H9 (cell line): ENCODE measurements at regions not wholly inside any gene's neighbourhood (a gene's known extent, or its start where the extent isn't known, plus 50 kb on each side); places are given as distances from the start of the nearest gene placed in this dataset.

ENCODE experiments used
- DNase-seq: peaks from one replicate; pipeline ENCODE4 v3.0.0-alpha.2; 2017
- H2AFZ ChIP-seq: one replicate; pipeline ENCODE4 v1.6.1; 2013; ENCODE audit warnings: mild to moderate bottlenecking, low read length, control low read depth, moderate library complexity
- H2AK5ac ChIP-seq: 2 replicates; pipeline ENCODE4 v1.6.1; 2013; ENCODE audit warnings: low read length, control low read depth, mixed read lengths; ENCODE audit not compliant: insufficient read length
- H2BK120ac ChIP-seq: one replicate; pipeline ENCODE4 v1.6.1; 2013; ENCODE audit warnings: low read depth, mild to moderate bottlenecking, low read length, control low read depth, inconsistent platforms; ENCODE audit not compliant: poor library complexity, severe bottlenecking
- H2BK12ac ChIP-seq: 2 replicates; pipeline ENCODE4 v1.6.1; 2013; ENCODE audit warnings: low read length, control low read depth, mixed read lengths, low read depth; ENCODE audit not compliant: insufficient read length
- H2BK15ac ChIP-seq: 2 replicates; pipeline ENCODE4 v1.6.1; 2013; ENCODE audit warnings: low read depth, low read length, control low read depth
- H2BK20ac ChIP-seq: one replicate; pipeline ENCODE4 v1.6.1; 2013; ENCODE audit warnings: low read depth, mild to moderate bottlenecking, low read length, control low read depth, inconsistent platforms; ENCODE audit not compliant: poor library complexity, severe bottlenecking
- H2BK5ac ChIP-seq: 2 replicates; pipeline ENCODE4 v1.6.1; 2013; ENCODE audit warnings: low read length, control low read depth, mixed read lengths; ENCODE audit not compliant: insufficient read length
- H3K14ac ChIP-seq: 2 replicates; pipeline ENCODE4 v1.6.1; 2013; ENCODE audit warnings: low read length, control low read depth; ENCODE audit not compliant: insufficient read depth
- H3K18ac ChIP-seq: 2 replicates; pipeline ENCODE4 v1.6.1; 2013; ENCODE audit warnings: low read depth, mild to moderate bottlenecking, mixed read lengths, low read length, control low read depth; ENCODE audit not compliant: insufficient read length
- H3K23ac ChIP-seq: 2 replicates; pipeline ENCODE4 v1.6.1; 2013; ENCODE audit warnings: low read length, control low read depth, mixed read lengths, low read depth; ENCODE audit not compliant: insufficient read length
- H3K23me2 ChIP-seq: 2 replicates; pipeline ENCODE4 v1.6.1; 2013; ENCODE audit warnings: low read depth, mild to moderate bottlenecking, mixed read lengths, low read length, control low read depth; ENCODE audit not compliant: insufficient read length, poor library complexity, severe bottlenecking
- H3K27ac ChIP-seq: 2 replicates; pipeline ENCODE4 v1.5.1; 2013; ENCODE audit warnings: low read length, control low read depth, mixed read lengths, low read depth; ENCODE audit not compliant: insufficient read length
- H3K27me3 ChIP-seq: 2 replicates; pipeline ENCODE4 v1.6.1; 2013; ENCODE audit warnings: low read length, control low read depth, inconsistent platforms; ENCODE audit not compliant: insufficient read depth
- H3K4ac ChIP-seq: 2 replicates; pipeline ENCODE4 v1.6.1; 2013; ENCODE audit warnings: low read depth, mild to moderate bottlenecking, control low read depth, inconsistent platforms, low read length, moderate library complexity
- H3K4me1 ChIP-seq: 2 replicates; pipeline ENCODE4 v1.6.1; 2013; ENCODE audit warnings: low read length, control low read depth, inconsistent platforms; ENCODE audit not compliant: insufficient read depth
- H3K4me2 ChIP-seq: 2 replicates; pipeline ENCODE4 v1.6.1; 2013; ENCODE audit warnings: low read length, control low read depth, mixed read lengths; ENCODE audit not compliant: insufficient read length, insufficient read depth
- H3K56ac ChIP-seq: 2 replicates; pipeline ENCODE4 v1.6.1; 2013; ENCODE audit warnings: low read depth, mild to moderate bottlenecking, mixed read lengths, low read length, control low read depth; ENCODE audit not compliant: insufficient read length
- H3K79me1 ChIP-seq: 2 replicates; pipeline ENCODE4 v1.6.1; 2013; ENCODE audit warnings: low read depth, mild to moderate bottlenecking, moderate library complexity, low read length, control low read depth, inconsistent platforms; ENCODE audit not compliant: insufficient read depth, poor library complexity, severe bottlenecking
- H3K79me2 ChIP-seq: 2 replicates; pipeline ENCODE4 v1.6.1; 2013; ENCODE audit warnings: low read length, control low read depth, inconsistent platforms; ENCODE audit not compliant: insufficient read depth
- H3K9ac ChIP-seq: 2 replicates; pipeline ENCODE4 v1.6.1; 2013; ENCODE audit warnings: low read length, control low read depth, mixed read lengths; ENCODE audit not compliant: insufficient read length; ENCODE audit errors: extremely low read depth
- H3K9me3 ChIP-seq: one replicate; pipeline ENCODE4 v1.6.1; 2013; ENCODE audit warnings: low read depth, low read length, inconsistent platforms; ENCODE audit not compliant: control insufficient read depth
- H3T11ph ChIP-seq: one replicate; pipeline ENCODE4 v1.6.1; 2013; ENCODE audit warnings: mild to moderate bottlenecking, low read length, control low read depth, inconsistent platforms
- H4K20me1 ChIP-seq: one replicate; pipeline ENCODE4 v1.6.1; 2013; ENCODE audit not compliant: control insufficient read depth, insufficient read length, insufficient read depth
- H4K5ac ChIP-seq: 2 replicates; pipeline ENCODE4 v1.6.1; 2013; ENCODE audit warnings: low read depth, mild to moderate bottlenecking, mixed read lengths, low read length, control low read depth; ENCODE audit not compliant: insufficient read length
- H4K8ac ChIP-seq: replicated peaks from 2 replicates; pipeline ENCODE4 v1.6.1; 2013; ENCODE audit warnings: low read length, control low read depth, mixed read lengths, low read depth; ENCODE audit not compliant: insufficient read length
- H4K91ac ChIP-seq: 2 replicates; pipeline ENCODE4 v1.6.1; 2013; ENCODE audit warnings: low read depth, mild to moderate bottlenecking, moderate library complexity, mixed read lengths, low read length, control low read depth; ENCODE audit not compliant: insufficient read length
- H3K27ac Mint-ChIP-seq, 3 experiments: 2 replicates in 2 of 3; 3 replicates in 1 of 3; pipeline ENCODE4 v1.8.0; 2020 to 2021; ENCODE audit warnings: mixed read lengths in 3 of 3, mild to moderate bottlenecking in 1 of 3, moderate library complexity in 1 of 3
- H3K27me3 Mint-ChIP-seq: 2 replicates; pipeline ENCODE4 v1.8.0; 2021; ENCODE audit warnings: low read depth, mild to moderate bottlenecking, moderate library complexity, mixed read lengths
- H3K36me3 Mint-ChIP-seq, 3 experiments: 2 replicates in 2 of 3; 3 replicates in 1 of 3; pipeline ENCODE4 v1.8.0; 2020 to 2021; ENCODE audit warnings: low read depth in 3 of 3, mixed read lengths in 3 of 3; ENCODE audit not compliant: insufficient read depth in 1 of 3
- H3K4me1 Mint-ChIP-seq, 2 experiments: 2 replicates each; pipeline ENCODE4 v1.8.0; 2020; ENCODE audit warnings: mixed read lengths in 2 of 2
- H3K4me3 Mint-ChIP-seq, 2 experiments: 2 replicates in 1 of 2; 3 replicates in 1 of 2; pipeline ENCODE4 v1.8.0; 2020 to 2021; ENCODE audit warnings: mild to moderate bottlenecking in 2 of 2, mixed read lengths in 2 of 2, moderate library complexity in 1 of 2
- H3K9me3 Mint-ChIP-seq, 2 experiments: 2 replicates in 1 of 2; 3 replicates in 1 of 2; pipeline ENCODE4 v1.8.0; 2020; ENCODE audit warnings: mild to moderate bottlenecking in 2 of 2, mixed read lengths in 2 of 2, moderate library complexity in 1 of 2
- WGBS: extraction: QIAGEN DNeasy Blood & Tissue Kit; methylation state at CpG from one replicate; pipeline ENCODE4 v1.1.7; 2013; ENCODE audit warnings: missing lambda C conversion rate, low lambda C conversion rate, mixed read lengths; ENCODE audit not compliant: insufficient read length; ENCODE audit errors: extremely low coverage; 5-methylcytosine and 5-hydroxymethylcytosine counted together
- TF ChIP-seq, protein P1 (sequence below): fragments of 200-600 bp; sonication (generic); conservative IDR thresholded peaks from 3 replicates; pipeline ENCODE4 v1.8.0; 2021; ENCODE audit warnings: antibody characterized with exemption, mild to moderate bottlenecking

DNA sequence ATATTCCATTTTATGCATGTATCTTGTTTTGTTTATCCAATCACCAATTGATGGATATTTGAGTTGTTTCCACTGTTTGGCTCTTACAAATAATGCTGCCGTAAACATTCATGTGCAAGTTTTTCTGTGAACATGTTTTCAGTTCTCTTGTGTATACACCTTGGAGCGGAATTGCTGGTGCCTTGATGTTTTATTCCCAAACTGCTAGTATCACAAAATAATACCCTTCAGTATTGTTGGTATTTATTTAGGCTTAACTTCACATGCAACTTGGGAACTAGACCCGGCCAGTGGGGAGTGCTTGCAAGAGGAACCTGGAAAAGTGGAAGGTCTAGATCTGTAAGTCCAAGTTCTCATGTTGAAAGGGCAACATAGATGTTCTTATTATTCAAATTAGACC lies 115.9 kb downstream of the CRYAA start:
- no peaks in the 10 kb centered on the region for H4K20me1 ChIP-seq
- H3K4me2 ChIP-seq: no peak overlapping the region
- no peak overlapping the region for H2BK120ac ChIP-seq
- H3K27me3 Mint-ChIP-seq: peaks cover 7% of the 10 kb centered on the region
- no peak overlapping the region for H4K91ac ChIP-seq
- H3K27ac Mint-ChIP-seq: no peak overlapping the region
- H3K79me1 ChIP-seq: no peaks in the 10 kb centered on the region
- H3K9ac ChIP-seq: no peak overlapping the region
- H3K23ac ChIP-seq: no peak overlapping the region
- H4K5ac ChIP-seq: no peak overlapping the region
- H3K36me3 Mint-ChIP-seq: no peaks in the 10 kb centered on the region
- H2BK15ac ChIP-seq: no peak overlapping the region
- H2BK20ac ChIP-seq: no peak overlapping the region
- H3K79me2 ChIP-seq: no peaks in the 10 kb centered on the region
- H3K18ac ChIP-seq: no peak overlapping the region
- H3K27me3 ChIP-seq: no peaks in the 10 kb centered on the region
- H3K27ac ChIP-seq: no peak overlapping the region
- no peak overlapping the region for H2AFZ ChIP-seq
- H2BK12ac ChIP-seq: no peak overlapping the region
- TF ChIP-seq, protein P1, sequence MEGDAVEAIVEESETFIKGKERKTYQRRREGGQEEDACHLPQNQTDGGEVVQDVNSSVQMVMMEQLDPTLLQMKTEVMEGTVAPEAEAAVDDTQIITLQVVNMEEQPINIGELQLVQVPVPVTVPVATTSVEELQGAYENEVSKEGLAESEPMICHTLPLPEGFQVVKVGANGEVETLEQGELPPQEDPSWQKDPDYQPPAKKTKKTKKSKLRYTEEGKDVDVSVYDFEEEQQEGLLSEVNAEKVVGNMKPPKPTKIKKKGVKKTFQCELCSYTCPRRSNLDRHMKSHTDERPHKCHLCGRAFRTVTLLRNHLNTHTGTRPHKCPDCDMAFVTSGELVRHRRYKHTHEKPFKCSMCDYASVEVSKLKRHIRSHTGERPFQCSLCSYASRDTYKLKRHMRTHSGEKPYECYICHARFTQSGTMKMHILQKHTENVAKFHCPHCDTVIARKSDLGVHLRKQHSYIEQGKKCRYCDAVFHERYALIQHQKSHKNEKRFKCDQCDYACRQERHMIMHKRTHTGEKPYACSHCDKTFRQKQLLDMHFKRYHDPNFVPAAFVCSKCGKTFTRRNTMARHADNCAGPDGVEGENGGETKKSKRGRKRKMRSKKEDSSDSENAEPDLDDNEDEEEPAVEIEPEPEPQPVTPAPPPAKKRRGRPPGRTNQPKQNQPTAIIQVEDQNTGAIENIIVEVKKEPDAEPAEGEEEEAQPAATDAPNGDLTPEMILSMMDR: no peak
- H3K14ac ChIP-seq: no peak overlapping the region
- H3K4me1 Mint-ChIP-seq: peaks cover 0 to 12% of the 10 kb centered on the region in 2 experiments; a peak in 3 of 4 replicates
- no peaks in the 10 kb centered on the region; a peak in 1 of 5 replicates for H3K9me3 Mint-ChIP-seq
- H4K8ac ChIP-seq: no peak overlapping the region
- H3K4me3 Mint-ChIP-seq: no peak overlapping the region
- no peak overlapping the region for H3K4ac ChIP-seq
- no peaks in the 10 kb centered on the region for H3K9me3 ChIP-seq
- no CpG with 5 or more reads among the region's 3 CpGs for WGBS
- no peak overlapping the region for H2BK5ac ChIP-seq
- DNase-seq: no peak
- H3K23me2 ChIP-seq: no peaks in the 10 kb centered on the region
- H3K4me1 ChIP-seq: no peaks in the 10 kb centered on the region
- no peak overlapping the region for H2AK5ac ChIP-seq
- H3T11ph ChIP-seq: no peak overlapping the region
- H3K56ac ChIP-seq: no peak overlapping the region
